ENCODE measurements at regions not wholly inside any gene's neighbourhood (a gene's known extent, or its start where the extent isn't known, plus 50 kb on each side); places are given as distances from the start of the nearest gene placed in this dataset.
"Not testable (repeated sequence)": the region's sequence is repeated elsewhere in the genome, so short reads cannot be mapped to it uniquely, and the experiment has no call there.

GRCh38 chr4:63221477-63221876 lies 1187.8 kb downstream of the TECRL start:
- TF ChIP-seq CTCF (IDR thresholded peaks at IDR 0.05; ENCODE audit: low read depth, low read length) = no peak
- Histone ChIP-seq H3K27me3 (ENCODE audit: insufficient read depth, low read depth, severe bottlenecking) (no peaks in the 10 kb centered on the region), H3K9me3 (ENCODE audit: severe bottlenecking) (no peaks in the 10 kb centered on the region), H3K27ac (no peak overlapping the region), H3K4me3 (ENCODE audit: low read depth, low read length) (no peak overlapping the region), H3K36me3 (no peaks in the 10 kb centered on the region)
- no peak for DNase-seq

GRCh38 chr4:63218856-63219255 lies 1190.4 kb downstream of the TECRL start:
- Histone ChIP-seq H3K9me3 (ENCODE audit: severe bottlenecking) (no peaks in the 10 kb centered on the region), H3K36me3 (no peaks in the 10 kb centered on the region), H3K27ac (no peak overlapping the region), H3K27me3 (ENCODE audit: insufficient read depth, low read depth, severe bottlenecking) (no peaks in the 10 kb centered on the region), H3K4me3 (ENCODE audit: low read depth, low read length) (no peak overlapping the region)
- TF ChIP-seq CTCF (IDR thresholded peaks at IDR 0.05; ENCODE audit: low read depth, low read length) = no peak
- DNase-seq = no peak

- no peaks in the 10 kb centered on the region for H3K27me3 ChIP-seq (ENCODE audit: insufficient read depth, low read depth, severe bottlenecking)
- no peak for DNase-seq
- H3K36me3 ChIP-seq = no peaks in the 10 kb centered on the region
- no peak overlapping the region for H3K27ac ChIP-seq
- no peaks in the 10 kb centered on the region for H3K9me3 ChIP-seq (ENCODE audit: severe bottlenecking)
- H3K4me3 ChIP-seq (ENCODE audit: low read depth, low read length) = no peak overlapping the region
- no peak for TF ChIP-seq CTCF (IDR thresholded peaks at IDR 0.05; ENCODE audit: low read depth, low read length)
Observed at GRCh38 chr4:63214076-63214475, 1195.2 kb downstream of the TECRL start.

GRCh38 chr4:63211776-63212479 lies 1197.3 kb downstream of the TECRL start:
- no peak for TF ChIP-seq CTCF (IDR thresholded peaks at IDR 0.05; ENCODE audit: low read depth, low read length)
- DNase-seq = no peak

GRCh38 chr4:63211375-63211774 lies 1197.9 kb downstream of the TECRL start:
- DNase-seq = no peak
- no peaks in the 10 kb centered on the region for H3K27me3 ChIP-seq (ENCODE audit: insufficient read depth, low read depth, severe bottlenecking)
- no peak overlapping the region for H3K4me3 ChIP-seq (ENCODE audit: low read depth, low read length)
- H3K36me3 ChIP-seq = no peaks in the 10 kb centered on the region
- no peak for TF ChIP-seq CTCF (IDR thresholded peaks at IDR 0.05; ENCODE audit: low read depth, low read length)
- H3K27ac ChIP-seq = no peak overlapping the region
- H3K9me3 ChIP-seq (ENCODE audit: severe bottlenecking) = no peaks in the 10 kb centered on the region

More at GRCh38 chr4:63211776-63212479, 1197.3 kb downstream of the TECRL start:
- Histone ChIP-seq H3K36me3 (no peaks in the 10 kb centered on the region), H3K4me3 (ENCODE audit: low read depth, low read length) (no peak overlapping the region), H3K27me3 (ENCODE audit: insufficient read depth, low read depth, severe bottlenecking) (no peaks in the 10 kb centered on the region), H3K9me3 (ENCODE audit: severe bottlenecking) (no peaks in the 10 kb centered on the region), H3K27ac (no peak overlapping the region)

GRCh38 chr4:63193029-63193428 lies 1216.2 kb downstream of the TECRL start:
- H3K9me3 ChIP-seq (ENCODE audit: severe bottlenecking); DNase-seq; H3K4me3 ChIP-seq (ENCODE audit: low read depth, low read length); H3K27ac ChIP-seq; H3K36me3 ChIP-seq; H3K27me3 ChIP-seq (ENCODE audit: insufficient read depth, low read depth, severe bottlenecking): not testable (repeated sequence)
